Tibial nerve (tissue), 4 donors: ENCODE measurements at regions not wholly inside any gene's neighbourhood (a gene's known extent, or its start where the extent isn't known, plus 50 kb on each side); places are given as distances from the start of the nearest gene placed in this dataset.

Experiments used
- DNase-seq, 2 donors: peaks; one replicate each; pipeline ENCODE4 v3.0.0-alpha.2; 2019; ENCODE audit warnings: low spot score in 2 of 2
- H3K27ac ChIP-seq, 4 donors: fragments of 200-600 bp; sonication (generic) in 3 of 4; one replicate each; pipeline ENCODE4 v1.5.1; 2017 to 2019; ENCODE audit warnings: mild to moderate bottlenecking in 1 of 4
- H3K27me3 ChIP-seq, 2 donors: fragments of 200-600 bp; sonication (generic) in 1 of 2; one replicate each; pipeline versions ENCODE4 v1.5.1 to v1.6.0; 2017 to 2019
- H3K36me3 ChIP-seq, 3 donors: fragments of 200-600 bp; sonication (generic); one replicate each; pipeline ENCODE4 v1.5.1; 2018 to 2019
- H3K4me1 ChIP-seq, 4 donors: fragments of 200-600 bp; sonication (generic) in 3 of 4; one replicate each; pipeline ENCODE4 v1.5.1; 2017 to 2019
- H3K4me3 ChIP-seq, 4 donors: fragments of 200-600 bp; sonication (generic) in 3 of 4; one replicate each; pipeline ENCODE4 v1.5.1; 2017 to 2019; ENCODE audit warnings: mild to moderate bottlenecking in 1 of 4, moderate library complexity in 1 of 4
- H3K9me3 ChIP-seq, 4 donors: fragments of 200-600 bp; sonication (generic) in 3 of 4; one replicate each; pipeline ENCODE4 v1.5.1; 2017 to 2019
- CTCF ChIP-seq, 5 experiments: fragments of 200-600 bp in 3 of 5; fragments of 450-650 bp in 2 of 5; sonication (generic) in 3 of 5; IDR thresholded peaks; one replicate each; pipeline ENCODE4 v1.5.1; 2016 to 2019; ENCODE audit warnings: antibody characterized with exemption in 5 of 5, mild to moderate bottlenecking in 3 of 5, moderate library complexity in 2 of 5
- EP300 ChIP-seq, 2 donors: sonication (generic); formaldehyde crosslinking; IDR thresholded peaks; one replicate each; pipeline ENCODE4 v1.6.1; 2017; ENCODE audit warnings: antibody characterized with exemption in 2 of 2, mild to moderate bottlenecking in 1 of 2
- POLR2A ChIP-seq, 2 donors: fragments of 450-650 bp; IDR thresholded peaks; one replicate each; pipeline ENCODE4 v1.6.1; 2017; ENCODE audit warnings: antibody characterized with exemption in 2 of 2, mild to moderate bottlenecking in 2 of 2, moderate library complexity in 2 of 2
- WGBS, 2 donors: methylation state at CpG; one replicate each; pipeline ENCODE4 v1.1.5; 2018; 5-methylcytosine and 5-hydroxymethylcytosine counted together

DNA sequence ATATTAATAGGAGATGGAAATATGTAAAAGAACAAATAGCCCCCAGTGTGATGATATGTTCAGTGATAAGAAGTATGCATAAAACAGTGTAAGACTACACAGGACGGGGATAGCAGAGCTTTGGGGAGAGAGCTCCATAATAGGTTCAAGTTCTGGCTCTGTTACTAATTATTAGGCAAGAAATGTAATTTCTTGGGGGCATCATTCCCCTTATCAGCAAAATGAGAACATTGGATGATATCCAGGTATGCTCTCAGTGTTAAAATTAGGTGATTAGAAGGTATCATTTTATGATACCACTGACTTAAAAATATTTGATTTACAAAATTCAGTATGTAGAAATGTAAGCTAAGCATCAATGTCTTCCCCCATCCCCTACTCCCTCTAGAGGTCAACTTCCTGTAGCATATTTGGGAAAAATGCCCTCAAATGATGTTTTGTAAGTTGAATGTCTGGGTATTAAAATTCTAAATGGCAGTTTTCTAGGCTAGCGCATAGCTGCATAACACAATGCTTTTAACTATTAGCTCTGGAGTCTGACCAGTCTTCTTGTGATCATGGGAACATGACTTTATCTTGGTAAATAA, 585.7 kb upstream of the CAMK1G start:
- H3K27ac ChIP-seq = no peak overlapping the region
- WGBS, 2 donors = 72 to 73% methylated on average over 2 of the region's 2 CpGs
- TF ChIP-seq POLR2A (IDR thresholded peaks at IDR 0.05) (no peak), EP300 (IDR thresholded peaks at IDR 0.05) (no peak), CTCF (IDR thresholded peaks at IDR 0.05) (no peak)
- no peaks in the 10 kb centered on the region for H3K36me3 ChIP-seq
- H3K4me3 ChIP-seq = no peak overlapping the region
- H3K4me1 ChIP-seq = no peaks in the 10 kb centered on the region
- no peak for DNase-seq
- no peaks in the 10 kb centered on the region for H3K27me3 ChIP-seq
- peaks cover 0 to 8% (median 0%) of the 10 kb centered on the region in 4 donors for H3K9me3 ChIP-seq

GRCh38 chr1:209008586-209008985, 574.9 kb upstream of the CAMK1G start:
- Histone ChIP-seq H3K27me3 (no peaks in the 10 kb centered on the region), H3K9me3 (no peaks in the 10 kb centered on the region), H3K4me1 (no peaks in the 10 kb centered on the region), H3K27ac (no peak overlapping the region), H3K4me3 (no peak overlapping the region), H3K36me3 (no peaks in the 10 kb centered on the region)
- 80 to 86% methylated on average over 1 of the region's 1 CpG for WGBS, 2 donors
- TF ChIP-seq POLR2A (IDR thresholded peaks at IDR 0.05) (no peak), CTCF (IDR thresholded peaks at IDR 0.05) (no peak), EP300 (IDR thresholded peaks at IDR 0.05) (no peak)
- no peak for DNase-seq

DNA sequence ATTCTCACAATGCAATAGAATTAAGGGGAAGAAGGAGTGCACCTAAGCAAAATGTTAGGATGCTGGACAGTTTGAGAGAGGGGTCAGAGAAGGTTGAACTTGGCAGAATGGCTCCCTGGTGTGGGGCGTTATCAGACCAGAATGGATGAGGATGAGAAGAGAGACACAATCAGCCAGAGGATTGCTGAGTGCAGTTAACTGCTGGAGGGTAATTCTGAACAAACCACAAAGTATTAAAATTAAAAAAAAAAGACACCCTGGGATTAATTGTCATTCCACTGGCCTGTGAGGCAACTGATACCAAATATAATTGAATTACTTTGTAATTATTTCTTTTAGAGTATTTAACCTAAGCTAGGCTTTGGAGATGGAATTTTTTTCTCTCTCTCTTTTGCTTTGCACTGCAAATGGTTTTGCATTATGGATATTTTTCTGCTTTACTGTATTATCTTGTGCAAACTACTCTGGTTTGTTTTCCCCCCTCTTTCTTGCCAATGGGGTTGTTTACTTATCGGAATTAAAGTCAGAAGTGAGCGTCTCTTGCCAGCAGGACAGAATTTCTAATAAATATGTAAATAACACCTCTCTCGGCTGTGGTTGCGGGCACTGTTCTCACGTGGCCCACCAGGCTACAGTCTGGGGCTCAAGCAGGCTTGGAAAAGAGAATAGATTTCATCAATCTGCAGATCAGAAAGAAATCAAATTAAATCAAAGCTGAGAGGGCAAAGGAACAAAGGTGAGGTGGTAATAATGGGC, 572.9 kb upstream of the CAMK1G start:
- Histone ChIP-seq H3K9me3 (no peaks in the 10 kb centered on the region), H3K27ac (no peak overlapping the region), H3K27me3 (no peaks in the 10 kb centered on the region), H3K36me3 (no peaks in the 10 kb centered on the region), H3K4me3 (no peak overlapping the region), H3K4me1 (no peaks in the 10 kb centered on the region)
- WGBS, 2 donors = 85 to 86% methylated on average over 6 of the region's 6 CpGs
- TF ChIP-seq CTCF (IDR thresholded peaks at IDR 0.05) = no peak
- TF ChIP-seq EP300 (IDR thresholded peaks at IDR 0.05) = no peak
- no peak for TF ChIP-seq POLR2A (IDR thresholded peaks at IDR 0.05)
- DNase-seq = no peak

GRCh38 chr1:209012443-209013196, 570.9 kb upstream of the CAMK1G start:
- no peak for DNase-seq
- Histone ChIP-seq H3K4me3 (no peak overlapping the region), H3K27ac (no peak overlapping the region), H3K27me3 (no peaks in the 10 kb centered on the region), H3K9me3 (peaks cover 0 to 3% (median 0%) of the 10 kb centered on the region in 4 donors), H3K4me1 (no peaks in the 10 kb centered on the region), H3K36me3 (no peaks in the 10 kb centered on the region)
- WGBS, 2 donors = 72 to 81% methylated on average over 6 of the region's 6 CpGs
- TF ChIP-seq POLR2A (IDR thresholded peaks at IDR 0.05) (no peak), EP300 (IDR thresholded peaks at IDR 0.05) (no peak), CTCF (IDR thresholded peaks at IDR 0.05) (no peak)

DNA sequence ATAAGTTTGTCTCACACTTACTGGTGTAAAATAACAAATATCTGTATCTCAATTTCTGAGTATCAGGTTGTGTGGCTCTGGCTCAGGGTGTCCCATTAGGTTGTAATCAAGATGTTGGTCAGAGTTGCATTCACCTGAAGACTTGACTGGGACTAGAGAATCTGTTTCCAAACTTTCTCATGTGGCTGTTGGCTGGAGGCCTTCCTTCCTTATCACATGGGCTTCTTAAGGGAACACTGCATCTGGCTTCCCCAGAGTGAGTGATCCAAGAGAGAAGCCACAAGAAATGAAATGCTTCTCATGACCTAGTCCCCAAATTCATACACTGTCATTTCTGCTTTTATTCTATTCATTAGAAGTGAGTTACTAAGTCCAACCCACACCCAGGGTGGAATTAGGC, 568.4 kb upstream of the CAMK1G start:
- no peaks in the 10 kb centered on the region for H3K4me1 ChIP-seq
- no peak overlapping the region for H3K27ac ChIP-seq
- H3K4me3 ChIP-seq = no peak overlapping the region
- no peak for TF ChIP-seq POLR2A (IDR thresholded peaks at IDR 0.05)
- no peak for TF ChIP-seq CTCF (IDR thresholded peaks at IDR 0.05)
- no peak for TF ChIP-seq EP300 (IDR thresholded peaks at IDR 0.05)
- H3K36me3 ChIP-seq = no peaks in the 10 kb centered on the region
- H3K9me3 ChIP-seq = peaks cover 0 to 13% (median 0%) of the 10 kb centered on the region in 4 donors
- DNase-seq = no peak
- H3K27me3 ChIP-seq = no peaks in the 10 kb centered on the region
